Superior temporal gyrus (tissue), 1 donor: ENCODE measurements at regions not wholly inside any gene's neighbourhood (a gene's known extent, or its start where the extent isn't known, plus 50 kb on each side); places are given as distances from the start of the nearest gene placed in this dataset.

Experiments used
- DNase-seq: peaks from one replicate; pipeline ENCODE4 v3.0.0-alpha.2; 2016; ENCODE audit errors: extremely low spot score

DNA sequence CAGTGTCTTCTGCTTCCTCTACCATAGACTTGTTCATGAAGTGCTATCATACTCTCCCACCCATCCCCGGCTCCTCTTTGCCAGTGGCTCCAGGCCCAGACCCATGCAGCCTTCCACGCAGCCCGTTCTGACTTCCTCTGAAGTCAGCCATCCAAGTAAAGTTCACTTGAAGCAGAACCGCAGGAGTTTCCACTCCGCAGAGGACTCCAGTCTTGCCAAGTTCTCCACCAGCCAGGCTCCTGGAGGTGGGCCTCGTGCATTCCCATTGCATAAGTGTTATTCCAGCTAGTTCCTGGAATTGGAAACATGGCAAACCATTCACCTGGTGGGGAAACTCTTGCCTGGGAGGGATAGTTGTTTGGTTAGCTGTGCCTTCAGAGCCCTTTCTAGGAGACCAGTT is 185.1 kb downstream of the PLPP3 start:
- no peak for DNase-seq

DNA sequence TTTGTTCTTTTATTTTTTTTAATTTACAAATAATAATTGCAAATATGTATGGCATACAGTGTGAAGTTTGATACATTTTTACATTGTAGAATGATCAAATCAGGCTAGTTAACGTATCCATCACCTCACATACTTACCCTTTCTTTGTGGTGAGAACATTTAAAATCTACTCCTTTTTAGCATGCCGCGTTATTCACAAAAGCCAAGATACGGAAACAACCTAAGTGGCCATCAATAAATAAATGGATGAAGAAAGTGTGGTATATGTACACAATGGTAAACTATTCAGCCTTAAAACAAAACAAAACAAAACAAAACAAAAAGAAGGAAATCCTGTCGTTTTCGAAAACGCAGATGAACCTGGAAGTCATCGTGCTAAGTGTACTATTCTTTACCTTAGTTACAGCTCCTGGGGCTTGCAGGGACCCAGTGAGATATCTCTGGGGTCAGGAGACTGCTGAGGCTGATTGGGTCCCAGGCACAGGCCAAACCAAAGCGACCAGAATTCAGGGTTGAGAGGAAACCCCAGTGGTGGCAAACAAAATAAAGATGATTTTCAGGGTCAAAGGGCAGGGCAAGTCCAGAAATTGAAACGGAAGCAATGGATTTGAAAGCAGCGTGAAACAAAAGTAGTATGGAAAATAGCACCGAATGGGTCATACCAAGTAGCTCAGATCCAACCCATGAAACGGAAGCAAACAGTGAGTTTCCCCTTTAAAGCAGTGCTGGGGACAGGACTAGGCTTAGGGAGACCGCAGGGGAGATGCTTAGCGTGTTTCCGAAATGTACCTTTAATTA is 188.2 kb downstream of the PLPP3 start:
- DNase-seq, result no peak

DNA sequence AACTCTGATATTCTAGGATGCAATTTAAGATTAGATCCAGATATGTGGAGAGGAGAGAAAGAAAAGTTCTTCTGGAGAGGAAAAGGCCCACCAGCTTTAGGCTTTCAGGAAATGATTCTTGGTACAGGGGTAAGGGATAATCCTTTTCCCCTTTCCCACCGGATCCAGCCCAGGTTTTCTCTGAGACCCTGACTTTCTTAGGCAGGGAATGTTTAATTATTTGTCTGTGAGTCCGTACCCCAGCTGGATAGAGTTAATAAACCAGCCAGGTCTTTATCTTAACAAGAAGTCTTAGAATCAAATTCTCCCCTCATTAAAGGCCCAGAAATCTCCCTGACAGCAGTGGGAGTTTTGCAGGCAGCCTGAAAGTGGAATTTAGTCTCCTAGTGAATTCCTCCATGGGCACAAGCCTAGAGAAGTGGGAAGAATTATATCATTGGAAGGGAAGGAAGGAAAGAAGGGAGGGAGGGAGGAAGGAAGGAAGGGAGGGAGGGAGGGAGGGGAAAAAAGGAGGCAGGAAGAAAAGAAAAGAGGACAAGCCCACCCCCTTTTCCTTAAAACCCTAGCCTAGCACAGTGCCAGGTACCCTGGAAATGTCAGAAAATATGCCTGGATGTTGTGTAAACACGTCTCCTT is 189.0 kb downstream of the PLPP3 start:
- DNase-seq, result no peak

DNA sequence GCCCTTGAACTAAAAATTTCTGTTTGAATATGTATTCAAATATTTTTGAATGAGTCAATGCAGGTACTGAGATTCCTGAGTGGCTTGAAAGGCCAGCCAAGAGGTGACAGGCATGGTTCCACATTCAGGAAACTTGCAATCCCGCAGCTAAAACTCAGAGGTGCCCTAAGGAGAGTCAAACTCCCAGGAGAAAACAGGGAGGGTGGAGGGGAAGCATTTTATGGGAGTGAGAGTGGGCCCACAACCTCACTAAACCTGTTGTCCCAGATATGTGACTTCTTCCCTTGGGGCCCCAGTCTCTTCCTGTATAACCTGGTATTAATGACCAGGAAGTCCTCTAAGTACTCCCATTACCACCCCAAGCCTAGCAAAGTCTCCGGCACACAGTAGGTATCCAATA is 189.6 kb downstream of the PLPP3 start:
- DNase-seq, result no peak

DNA sequence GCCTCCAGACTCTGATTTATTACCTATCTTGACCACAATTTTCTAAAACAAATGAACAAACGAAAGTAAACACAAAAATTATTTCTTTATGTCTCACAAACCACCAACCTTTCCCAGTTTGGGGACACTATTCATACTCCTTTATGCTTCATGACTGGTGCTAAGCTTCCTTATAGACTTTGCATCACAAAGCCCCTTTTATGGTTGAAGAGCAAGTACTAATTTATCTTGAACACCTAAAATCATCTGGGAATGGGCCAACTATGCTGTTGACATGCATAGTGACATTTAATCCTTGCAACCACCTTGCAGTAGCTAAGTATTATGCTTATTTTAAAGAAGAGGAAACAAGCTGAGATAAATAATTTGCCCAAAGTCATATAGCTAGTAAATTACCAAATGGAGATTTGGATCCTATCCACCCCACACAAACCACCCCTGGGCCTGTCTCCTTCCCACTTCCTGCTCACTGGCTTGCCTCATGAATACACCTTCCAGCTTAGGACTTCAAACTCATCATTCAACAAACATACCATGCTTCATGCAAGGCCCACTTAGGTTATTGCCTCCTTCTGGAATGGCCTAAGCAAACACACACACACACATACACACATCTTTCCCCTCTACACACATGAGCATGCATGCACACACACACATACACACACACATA is 192.2 kb downstream of the PLPP3 start:
- DNase-seq, result no peak

DNA sequence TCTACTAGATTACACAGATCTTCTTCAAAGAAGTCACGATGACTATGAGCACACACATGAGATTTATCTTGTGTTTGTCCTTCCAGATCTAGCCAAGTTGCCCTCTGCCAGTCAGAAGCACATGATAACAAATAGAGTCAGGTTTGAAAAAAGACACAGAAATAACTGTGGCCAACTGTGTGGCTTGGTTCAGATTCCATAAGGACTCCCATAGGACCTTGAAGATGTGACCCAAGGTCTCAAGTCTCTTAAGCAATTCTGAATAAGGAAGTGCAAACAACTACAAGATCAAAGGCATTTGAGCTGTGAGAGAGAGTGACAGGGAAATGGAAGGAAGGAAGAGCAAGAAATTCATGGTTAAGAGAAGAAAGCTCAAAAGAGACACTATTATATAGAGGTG is 194.0 kb downstream of the PLPP3 start:
- no peak for DNase-seq

DNA sequence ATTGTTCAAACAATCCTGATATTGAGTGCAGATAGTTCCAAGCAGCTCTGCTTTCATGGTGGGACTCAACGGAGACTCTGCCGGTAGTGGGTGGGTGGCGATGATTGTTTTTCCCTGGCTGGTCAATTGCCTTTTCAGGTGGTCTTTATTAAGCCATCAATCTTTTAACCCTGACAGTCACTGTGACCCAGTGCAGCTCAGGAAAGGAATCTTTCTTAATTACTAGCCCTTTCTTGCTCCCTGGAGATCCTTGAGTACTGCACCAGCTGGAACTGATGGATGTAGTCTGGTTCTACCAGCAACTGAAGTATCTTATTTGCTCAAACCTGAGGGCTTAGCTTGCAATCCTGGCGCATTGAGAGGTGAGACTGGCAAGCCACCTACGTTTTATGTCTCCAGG is 196.4 kb downstream of the PLPP3 start:
- DNase-seq, result no peak

DNA sequence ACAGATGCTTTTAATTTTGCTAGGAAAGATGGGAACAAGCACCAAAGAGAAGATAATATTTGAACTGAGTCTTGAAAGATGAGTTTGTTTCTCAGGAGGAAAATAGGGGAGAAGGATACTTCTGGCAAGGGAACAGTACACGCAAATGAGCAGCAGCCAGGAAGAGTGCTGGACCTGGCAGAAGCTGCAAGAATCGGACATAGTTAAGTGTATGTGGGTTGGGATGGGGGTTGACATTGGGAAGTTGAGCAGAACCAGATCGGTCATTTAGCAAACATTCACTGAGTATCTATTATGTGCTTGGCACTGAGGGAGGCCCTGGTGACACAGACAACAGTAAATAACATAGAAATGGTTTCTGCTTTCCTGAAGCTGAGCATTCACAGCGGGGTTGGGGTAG is 198.8 kb downstream of the PLPP3 start:
- DNase-seq, result no peak

DNA sequence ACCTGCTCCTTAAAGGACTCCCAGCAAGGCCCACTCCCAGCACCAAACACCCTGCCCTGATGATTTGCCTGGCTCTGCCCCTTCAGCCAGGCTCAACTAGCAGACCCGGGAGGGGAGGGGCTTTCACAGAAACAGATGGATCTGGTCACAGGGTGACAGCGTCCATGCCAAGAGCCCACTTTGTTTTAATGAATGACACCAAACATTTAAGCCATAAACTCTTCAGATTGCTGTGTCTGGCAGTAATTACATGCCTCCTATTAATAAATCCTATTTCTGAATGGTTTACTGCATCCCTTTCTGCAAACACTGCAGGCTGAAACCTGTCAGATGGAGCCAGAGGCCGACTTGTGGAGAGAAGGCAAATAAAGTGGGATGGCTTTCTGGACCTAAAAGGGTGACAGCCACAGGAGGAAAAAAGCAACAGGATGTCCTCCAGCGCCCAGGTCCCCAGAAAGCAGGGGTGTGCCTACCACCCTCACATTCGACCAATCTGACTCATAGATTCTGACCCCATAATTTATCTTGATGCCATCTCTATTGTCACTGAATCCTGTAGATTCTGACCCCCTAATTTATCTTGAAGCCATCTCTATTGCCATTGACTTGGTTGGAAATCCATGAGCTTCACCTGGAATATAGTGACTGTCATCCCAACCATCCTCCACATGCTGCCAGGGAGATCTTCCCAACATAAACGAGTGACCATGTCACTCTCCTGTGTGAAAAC is 200.9 kb downstream of the PLPP3 start:
- DNase-seq, result no peak

DNA sequence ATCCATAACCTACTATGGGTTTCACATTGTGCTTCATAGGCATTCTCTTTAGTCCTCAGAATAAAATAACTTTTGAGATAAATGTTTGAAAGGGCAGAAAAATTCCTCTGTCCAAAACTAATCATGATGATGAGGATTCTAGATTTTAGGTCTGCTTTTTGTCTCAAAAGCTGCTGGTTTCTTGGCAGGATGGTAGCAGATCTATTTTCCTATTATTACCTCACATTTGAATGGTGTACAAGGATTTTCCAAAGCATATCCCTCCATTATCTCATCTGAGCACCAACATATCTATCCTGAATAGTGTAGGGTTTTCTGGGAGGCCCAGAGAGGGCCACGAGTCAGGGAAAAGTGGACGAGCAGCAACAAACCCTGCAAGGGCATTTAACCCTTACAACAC is 201.9 kb downstream of the PLPP3 start:
- DNase-seq, result no peak

DNA sequence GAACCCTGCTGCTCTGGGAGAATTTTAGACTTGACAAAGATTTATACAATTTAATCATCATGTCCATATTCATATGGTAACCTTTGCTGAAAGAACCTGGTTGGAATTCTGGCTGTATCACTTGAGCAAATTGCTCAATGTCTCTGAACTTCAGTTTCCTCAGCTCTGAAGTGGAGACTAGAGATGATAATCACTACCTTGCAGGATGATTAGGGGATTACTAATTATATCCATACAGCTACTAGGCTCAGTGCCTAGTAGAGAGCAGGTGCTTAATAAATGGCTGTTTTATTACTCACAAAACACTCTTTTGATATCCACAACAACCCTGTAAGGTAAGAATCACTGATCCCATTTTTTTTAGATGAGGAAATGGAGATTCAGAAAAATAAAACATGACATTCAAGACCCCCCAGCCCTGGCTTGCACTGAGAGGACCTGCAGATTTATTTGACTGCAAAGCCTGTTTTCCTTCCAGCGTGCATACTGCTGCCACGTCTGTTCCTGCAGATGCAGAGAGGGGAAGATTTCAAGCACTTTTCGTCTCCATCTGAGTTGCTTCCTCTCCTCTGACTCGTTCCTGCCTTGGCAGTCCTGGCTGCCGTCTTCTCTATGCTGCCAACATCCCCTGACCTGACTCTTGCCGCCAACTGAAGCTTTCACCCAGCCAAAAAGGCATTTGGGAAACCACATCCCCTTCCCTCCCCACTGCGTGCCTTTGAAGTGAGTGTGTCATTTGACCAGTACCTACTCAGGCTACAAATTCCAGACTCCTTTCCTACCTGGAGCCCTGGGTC is 203.0 kb downstream of the PLPP3 start:
- no peak for DNase-seq

DNA sequence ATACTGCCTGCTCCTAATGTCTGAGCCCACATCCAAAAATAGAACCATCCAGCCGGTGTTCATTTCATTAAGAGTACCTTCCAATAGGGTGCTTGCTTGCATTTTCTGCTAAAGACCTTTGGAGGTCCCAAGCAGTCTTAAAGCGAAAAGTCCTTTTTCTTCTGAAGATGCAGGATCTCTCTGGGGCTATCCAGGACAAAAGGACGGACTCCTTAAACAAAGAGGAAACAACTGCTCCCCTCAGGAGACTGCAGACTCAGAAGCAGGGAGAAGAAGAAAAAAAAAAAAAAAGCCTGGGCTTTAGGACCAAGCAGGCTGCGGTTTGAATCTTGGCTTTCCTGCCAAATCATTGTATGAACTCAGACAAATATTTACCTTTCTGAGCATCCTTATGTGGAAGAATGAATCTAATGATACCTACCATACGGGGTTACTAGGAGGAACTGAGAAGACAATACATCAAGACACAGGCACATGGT is 204.0 kb downstream of the PLPP3 start:
- DNase-seq, result no peak

DNA sequence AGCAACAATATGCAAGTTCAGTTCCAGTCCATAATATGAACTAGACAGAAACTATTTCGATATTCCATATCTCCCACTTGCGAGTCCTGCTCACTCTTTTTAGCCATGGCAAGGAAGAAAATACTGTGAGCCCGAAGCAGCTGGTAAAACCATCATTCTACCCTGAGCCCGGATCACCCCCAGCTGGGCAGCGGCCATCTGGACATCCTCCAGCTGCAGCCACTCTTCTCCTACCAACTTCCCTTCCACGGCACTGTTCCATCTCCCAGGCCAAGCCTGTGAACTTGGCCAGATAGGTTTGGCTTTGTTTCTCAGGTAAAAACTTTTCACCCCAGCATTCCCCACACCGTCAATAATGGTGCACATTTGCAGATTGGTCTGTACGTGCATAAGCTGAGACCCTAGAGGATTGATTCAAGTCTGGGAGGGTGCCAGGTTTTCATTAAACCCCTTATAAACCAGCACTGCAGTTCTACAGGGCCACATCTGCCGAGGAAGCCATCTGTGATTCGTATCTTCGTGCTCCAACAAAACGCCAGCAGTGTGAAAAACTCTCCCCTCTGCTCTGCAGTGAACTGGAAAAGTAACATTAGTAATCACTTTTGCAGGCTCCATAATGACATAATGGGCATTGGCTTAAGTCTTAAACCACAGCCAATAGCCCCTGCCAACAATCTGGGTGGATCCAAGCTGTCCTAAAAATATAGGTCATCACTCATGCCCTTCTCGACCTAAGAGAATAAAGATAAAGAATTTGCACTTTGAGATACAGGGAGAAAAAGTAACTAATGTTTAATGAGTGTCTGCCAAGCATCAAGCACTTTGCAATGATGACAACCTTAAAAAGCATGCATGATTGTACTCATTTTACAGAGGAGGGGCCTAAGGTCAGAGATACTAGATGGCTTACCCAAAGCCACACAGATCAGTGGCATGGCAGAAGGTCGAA is 205.1 kb downstream of the PLPP3 start:
- no peak for DNase-seq

DNA sequence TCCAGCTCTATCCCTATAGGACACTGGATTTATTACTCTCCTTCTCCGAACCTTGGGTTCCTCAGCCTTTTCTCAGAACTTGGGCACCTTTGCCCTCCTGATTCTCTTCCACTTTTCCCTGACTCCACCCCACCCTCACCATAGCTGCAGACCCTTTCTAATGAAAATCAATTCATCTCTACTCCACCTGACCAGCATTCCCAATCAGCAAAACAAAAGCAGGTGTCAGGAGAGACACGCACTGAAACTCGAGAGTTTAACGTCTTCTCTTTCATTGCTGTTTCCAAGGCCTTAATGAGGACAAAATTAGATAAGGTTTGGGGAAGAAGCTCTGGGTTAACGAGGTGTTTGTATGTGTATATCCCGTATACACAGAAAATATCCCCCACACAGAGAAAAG is 208.8 kb downstream of the PLPP3 start:
- DNase-seq, result no peak

DNA sequence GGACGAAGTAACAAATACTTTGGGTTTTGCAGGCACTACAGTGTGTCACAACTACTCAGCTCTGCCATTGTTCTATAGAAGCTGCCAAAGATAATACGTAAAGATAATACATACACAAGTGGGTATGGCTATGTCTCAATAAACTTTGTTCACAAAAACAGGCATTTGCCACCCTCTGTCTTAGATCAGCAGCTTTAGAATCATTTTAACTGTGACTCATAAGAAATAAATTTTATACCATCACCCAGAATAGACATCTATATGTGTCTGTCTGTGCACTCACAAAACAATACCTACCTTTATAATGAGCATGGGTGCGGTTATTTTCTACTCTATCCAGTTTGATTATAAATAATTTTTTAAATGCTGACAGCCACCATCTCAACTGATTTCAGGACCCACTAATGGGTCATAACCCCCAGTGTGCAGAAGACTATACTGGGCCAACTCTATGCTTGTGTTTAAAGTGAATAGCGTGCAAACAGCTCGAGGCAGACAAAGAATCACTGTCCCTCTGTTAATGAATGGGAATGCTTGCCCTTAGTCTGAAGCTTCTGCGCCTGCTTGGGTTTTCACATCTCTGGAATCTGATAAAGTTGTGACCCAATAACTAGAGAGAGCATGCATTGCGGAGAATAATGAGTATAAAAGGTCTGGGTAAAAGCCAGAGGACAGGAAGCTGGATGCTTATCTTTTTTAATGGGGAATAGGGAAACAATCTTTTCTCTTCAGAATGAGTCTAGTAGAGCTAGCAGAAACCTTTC is 216.2 kb downstream of the PLPP3 start:
- peak; percentile 80 for DNase-seq

DNA sequence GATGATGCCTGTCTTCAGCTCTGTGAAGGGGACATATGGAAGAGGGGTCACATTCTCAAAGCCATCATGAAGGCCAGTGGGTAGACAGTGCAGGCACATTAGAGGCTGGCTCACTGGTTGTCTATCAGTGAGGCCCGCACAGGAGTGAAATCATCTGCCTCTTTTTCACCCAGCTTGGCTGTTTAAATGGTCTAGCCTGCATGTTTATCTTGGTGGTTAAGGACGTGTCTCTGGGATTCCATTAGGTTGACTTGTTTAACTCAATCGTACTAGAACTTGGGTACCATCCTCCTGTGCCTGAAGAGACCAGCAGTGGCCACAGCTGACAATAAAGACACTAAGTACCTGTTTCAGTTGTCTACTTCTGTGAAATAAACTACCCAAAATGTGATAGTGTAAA is 219.3 kb downstream of the PLPP3 start:
- no peak for DNase-seq

DNA sequence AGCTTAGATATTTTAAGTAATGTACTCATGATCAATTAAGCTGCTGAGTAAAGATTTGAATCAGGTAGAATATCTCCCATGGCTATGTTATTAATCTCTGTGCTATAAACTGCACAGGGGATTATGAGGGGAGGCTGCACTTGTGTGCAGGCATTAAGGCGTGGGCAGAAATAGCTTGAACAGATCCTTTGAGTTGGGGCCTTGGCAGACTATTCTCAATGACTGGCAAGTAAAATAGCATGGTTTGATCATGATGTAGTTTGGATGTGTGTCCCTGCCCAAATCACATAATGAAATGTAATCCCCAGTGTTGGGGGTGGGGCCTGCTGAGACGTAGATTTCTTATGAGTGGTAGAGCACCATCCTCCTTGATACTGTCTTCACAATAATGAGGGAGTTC is 220.3 kb downstream of the PLPP3 start:
- DNase-seq, result no peak

DNA sequence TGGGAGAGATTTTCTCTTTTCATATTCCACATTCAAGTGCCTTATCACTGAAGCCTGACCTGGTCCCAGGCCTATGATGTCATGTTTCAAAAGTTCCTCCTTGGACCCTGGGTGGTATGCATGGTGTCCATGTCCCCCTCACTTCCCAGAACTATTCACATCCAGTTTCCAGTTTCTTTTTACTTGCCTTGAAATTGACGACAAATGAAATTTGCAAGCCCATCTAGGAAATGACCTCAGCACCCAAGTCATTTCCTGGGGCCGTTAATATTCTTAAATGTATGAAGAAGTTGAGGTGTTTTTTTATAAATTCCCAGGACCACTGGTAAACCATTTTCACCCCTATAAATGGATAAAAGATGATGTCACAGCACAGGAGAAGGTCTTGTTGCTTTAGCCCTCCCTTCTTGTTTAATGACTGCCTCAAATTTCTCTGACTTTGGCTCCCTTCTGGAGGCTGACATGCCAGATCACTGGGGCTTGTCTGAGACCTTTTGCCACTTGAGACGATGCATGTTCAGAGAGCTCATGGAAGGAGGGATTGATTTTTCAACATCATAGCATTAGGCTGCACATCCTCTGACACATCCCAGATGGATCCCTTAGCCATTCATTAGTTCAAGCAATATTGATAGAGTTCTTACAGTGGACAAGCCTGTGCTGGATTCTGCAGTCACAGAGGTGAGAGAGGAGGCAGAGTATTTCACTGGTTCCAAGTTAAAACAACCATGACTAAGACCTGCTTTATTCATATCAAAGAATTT is 221.3 kb downstream of the PLPP3 start:
- DNase-seq, result no peak
